ENCODE measurements at regions not wholly inside any gene's neighbourhood (a gene's known extent, or its start where the extent isn't known, plus 50 kb on each side); places are given as distances from the start of the nearest gene placed in this dataset.
"Not testable (repeated sequence)": the region's sequence is repeated elsewhere in the genome, so short reads cannot be mapped to it uniquely, and the experiment has no call there.

DNA sequence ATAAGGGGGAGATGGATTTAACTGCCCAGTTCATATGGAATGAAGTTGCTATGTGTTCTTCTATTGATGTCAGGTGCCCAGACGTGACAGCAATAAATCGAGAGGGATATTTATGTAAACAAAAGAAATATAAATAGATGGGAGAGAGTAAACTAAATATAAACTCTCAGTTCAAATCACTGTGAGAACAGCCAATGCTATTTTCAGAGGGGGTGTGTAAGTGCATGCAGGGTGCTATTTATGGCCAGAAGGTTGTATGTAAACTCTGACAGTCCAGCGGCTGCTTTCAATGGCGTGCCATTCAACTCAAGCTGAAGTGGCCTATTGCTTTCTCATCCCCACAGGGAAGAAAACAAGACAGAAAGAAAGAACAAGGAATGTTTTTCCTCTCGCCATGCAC, 127.2 kb downstream of the KCNA5 start:
- intact Hi-C loops (cut with DNase I; ENCODE audit: low total_unique reads), result no loop called here
- Histone ChIP-seq H3K27ac (no peak overlapping the region), H3K4me1 (no peaks in the 10 kb centered on the region), H3K27me3 (no peaks in the 10 kb centered on the region), H3K4me3 (no peak overlapping the region), H3K9me3 (no peaks in the 10 kb centered on the region), H3K36me3 (no peaks in the 10 kb centered on the region)
- DNase-seq, result no peak
- TF ChIP-seq CTCF (IDR thresholded peaks at IDR 0.05) (no peak), POLR2A (IDR thresholded peaks at IDR 0.05) (no peak)

DNA sequence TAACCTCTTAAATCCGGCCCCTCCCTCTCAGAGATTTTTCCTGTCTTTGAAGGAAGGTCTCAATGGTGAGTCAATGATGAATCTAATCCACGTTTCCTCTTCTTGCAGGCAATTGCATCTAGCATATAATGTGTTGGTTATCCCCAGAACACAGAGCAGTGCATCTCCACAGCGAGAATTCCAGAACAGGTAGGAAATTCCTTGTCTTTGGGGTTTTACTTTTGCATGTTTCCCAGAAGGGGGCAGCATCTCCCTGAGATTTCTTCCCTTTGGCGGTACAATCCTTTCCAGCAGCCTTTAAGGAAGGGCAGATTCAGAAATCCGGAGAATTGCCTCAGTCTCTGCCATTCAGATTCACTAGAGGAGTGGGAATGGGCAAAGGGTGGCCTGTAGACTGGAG, 128.0 kb downstream of the KCNA5 start:
- intact Hi-C loops (cut with DNase I; ENCODE audit: low total_unique reads), result no loop called here

GRCh38 chr12:5172886-5173285, 129.2 kb downstream of the KCNA5 start:
- Histone ChIP-seq H3K36me3 (no peaks in the 10 kb centered on the region), H3K27ac (no peak overlapping the region), H3K9me3 (no peaks in the 10 kb centered on the region), H3K27me3 (no peaks in the 10 kb centered on the region), H3K4me1 (no peaks in the 10 kb centered on the region), H3K4me3 (no peak overlapping the region)
- intact Hi-C loops (cut with DNase I; ENCODE audit: low total_unique reads), result no loop called here
- TF ChIP-seq POLR2A (IDR thresholded peaks at IDR 0.05) (no peak), CTCF (IDR thresholded peaks at IDR 0.05) (no peak)
- no peak for DNase-seq

More for the DNA sequence above, 128.0 kb downstream of the KCNA5 start:
- no peak for DNase-seq
- H3K4me3 ChIP-seq, result no peak overlapping the region
- H3K4me1 ChIP-seq, result no peaks in the 10 kb centered on the region
- H3K27ac ChIP-seq, result no peak overlapping the region
- no peaks in the 10 kb centered on the region for H3K9me3 ChIP-seq
- no peak for TF ChIP-seq POLR2A (IDR thresholded peaks at IDR 0.05)
- peak; percentile 23 to 55 (median 48) for TF ChIP-seq CTCF (IDR thresholded peaks at IDR 0.05)
- H3K36me3 ChIP-seq, result no peaks in the 10 kb centered on the region
- H3K27me3 ChIP-seq, result no peaks in the 10 kb centered on the region

DNA sequence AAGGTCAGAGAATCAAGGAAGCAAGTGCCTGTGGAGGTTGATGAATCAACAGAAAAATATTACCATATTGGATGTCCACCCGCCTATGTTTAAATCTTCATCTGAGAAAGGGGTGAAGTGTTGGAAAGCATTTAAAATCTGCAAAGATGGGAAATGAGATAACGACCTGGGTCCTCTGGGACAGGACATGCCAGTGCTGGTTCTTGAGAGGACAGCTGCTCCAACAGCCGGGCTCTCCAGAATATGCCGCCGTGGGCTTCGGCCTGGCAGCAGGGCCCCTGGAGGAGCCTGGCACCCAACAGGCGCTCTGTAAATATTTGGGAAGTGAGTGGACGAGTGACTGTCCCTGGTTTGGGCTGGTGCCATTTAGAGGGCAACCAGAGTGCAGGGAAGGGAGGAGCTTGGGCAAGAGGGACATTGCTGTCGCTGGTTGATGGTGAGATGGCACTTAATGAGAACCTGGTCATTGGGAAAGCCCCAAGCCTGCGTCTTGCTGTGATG, 129.9 kb downstream of the KCNA5 start:
- no peak for DNase-seq
- H3K4me3 ChIP-seq, result no peak overlapping the region
- no peak for TF ChIP-seq POLR2A (IDR thresholded peaks at IDR 0.05)
- no peak for TF ChIP-seq CTCF (IDR thresholded peaks at IDR 0.05)
- H3K9me3 ChIP-seq, result no peaks in the 10 kb centered on the region
- no peaks in the 10 kb centered on the region for H3K36me3 ChIP-seq
- no peak overlapping the region for H3K27ac ChIP-seq
- no peaks in the 10 kb centered on the region for H3K27me3 ChIP-seq
- no peaks in the 10 kb centered on the region for H3K4me1 ChIP-seq
- intact Hi-C loops (cut with DNase I; ENCODE audit: low total_unique reads), result no loop called here

DNA sequence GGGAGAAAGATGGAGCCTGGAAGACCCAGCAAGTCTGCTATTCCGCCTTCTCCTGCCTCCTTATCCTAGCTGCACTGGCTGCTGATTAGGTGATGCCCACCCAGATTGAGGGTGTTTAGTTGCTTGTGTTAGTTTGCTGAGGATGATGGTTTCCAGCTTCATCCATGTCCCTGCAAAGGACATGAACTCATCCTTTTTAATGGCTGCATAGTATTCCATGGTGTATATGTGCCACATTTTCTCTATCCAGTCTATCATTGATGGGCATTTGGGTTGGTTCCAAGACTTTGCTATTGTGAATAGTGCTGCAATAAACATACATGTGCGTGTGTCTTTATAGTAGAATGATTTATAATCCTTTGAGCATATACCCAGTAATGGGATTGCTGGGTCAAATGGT, 131.7 kb downstream of the KCNA5 start:
- H3K36me3 ChIP-seq; H3K27me3 ChIP-seq; intact Hi-C loops (cut with DNase I; ENCODE audit: low total_unique reads); H3K9me3 ChIP-seq; DNase-seq; H3K4me3 ChIP-seq; H3K4me1 ChIP-seq; H3K27ac ChIP-seq: not testable (repeated sequence)

- Histone ChIP-seq H3K4me3 (no peak overlapping the region), H3K4me1 (no peaks in the 10 kb centered on the region), H3K36me3 (no peaks in the 10 kb centered on the region), H3K9me3 (no peaks in the 10 kb centered on the region), H3K27ac (no peak overlapping the region), H3K27me3 (no peaks in the 10 kb centered on the region)
- TF ChIP-seq CTCF (IDR thresholded peaks at IDR 0.05) (no peak), POLR2A (IDR thresholded peaks at IDR 0.05) (no peak)
- intact Hi-C loops (cut with DNase I; ENCODE audit: low total_unique reads), result no loop called here
- DNase-seq, result no peak
Observed at GRCh38 chr12:5176036-5176435, 132.4 kb downstream of the KCNA5 start.
